HEK293 (cell line): ENCODE measurements at regions not wholly inside any gene's neighbourhood (a gene's known extent, or its start where the extent isn't known, plus 50 kb on each side); places are given as distances from the start of the nearest gene placed in this dataset.
A peak's percentile ranks its signal among the peaks of the same experiment; 100 is the strongest.
"Not testable (repeated sequence)": the region's sequence is repeated elsewhere in the genome, so short reads cannot be mapped to it uniquely, and the experiment has no call there.

Experiments
- CTCF ChIA-PET: fragments of 350-600 bp; formaldehyde crosslinking; extraction: SDS; loops from one replicate; lab custom pipeline; 2021; ENCODE audit warnings: antibody characterized with exemption; lab: Yijun Ruan, JAX
- POLR2A ChIA-PET: fragments of 300-600 bp; formaldehyde crosslinking; extraction: SDS; loops from one replicate; lab custom pipeline; 2020; ENCODE audit warnings: antibody characterized with exemption, inconsistent platforms; lab: Yijun Ruan, JAX
- H3K27ac ChIP-seq: fragments of 200-500 bp; sonication (Bioruptor generic); 2 replicates; pipeline ENCODE4 v1.5.1; 2014; ENCODE audit warnings: low read depth, low read length, control low read depth, inconsistent platforms; ENCODE audit errors: extremely low read depth
- H3K36me3 ChIP-seq, 2 experiments: fragments of 200-500 bp in 1 of 2; sonication (Bioruptor generic) in 1 of 2; 1 replicate in 1 of 2; 2 replicates in 1 of 2; pipeline ENCODE4 v1.5.1; 2014 to 2017; ENCODE audit warnings: inconsistent platforms in 2 of 2, low read length in 2 of 2; ENCODE audit not compliant: control insufficient read depth in 2 of 2, insufficient read depth in 1 of 2
- H3K4me1 ChIP-seq: fragments of 200-500 bp; sonication (Bioruptor generic); 2 replicates; pipeline ENCODE4 v1.5.1; 2014; ENCODE audit warnings: mild to moderate bottlenecking, low read length, inconsistent platforms; ENCODE audit not compliant: control insufficient read depth, insufficient read depth
- H3K4me3 ChIP-seq: 2 replicates; pipeline ENCODE4 v1.5.1; 2011; ENCODE audit warnings: low read depth, mild to moderate bottlenecking, control low read depth, low read length, moderate library complexity
- H3K9me3 ChIP-seq: fragments of 200-500 bp; sonication (Bioruptor generic); 2 replicates; pipeline ENCODE4 v1.5.1; 2014; ENCODE audit warnings: low read depth, low read length, inconsistent platforms; ENCODE audit not compliant: control insufficient read depth, insufficient read depth
- PRDM1 ChIP-seq: fragments of 450-650 bp; formaldehyde crosslinking; IDR thresholded peaks from 2 replicates; pipeline ENCODE4; 2016; ENCODE audit warnings: missing biosample characterization, missing genetic modification characterization
- TF ChIP-seq, protein P1 (sequence below): fragments of 450-650 bp; formaldehyde crosslinking; IDR thresholded peaks from 2 replicates; pipeline ENCODE4 v1.5.1; 2016; ENCODE audit warnings: missing biosample characterization, missing genetic modification characterization, low read depth

DNA sequence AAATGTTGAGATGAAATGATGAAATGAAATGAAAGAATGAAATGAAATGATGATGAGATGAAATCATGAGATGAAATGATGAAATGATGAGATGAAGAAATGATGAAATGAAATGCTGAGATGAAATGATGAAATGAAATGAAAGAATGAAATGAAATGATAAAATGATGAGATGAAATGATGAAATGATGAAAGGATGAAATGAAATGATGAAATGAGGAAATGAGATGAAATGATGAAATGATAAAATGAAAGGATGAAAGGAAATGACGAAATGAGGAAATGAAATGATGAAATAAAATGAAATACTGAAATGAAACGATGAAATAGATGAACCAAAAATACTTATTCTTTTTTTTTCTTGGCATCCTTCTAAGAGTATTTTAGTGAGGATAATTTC, 1349.1 kb downstream of the TP53TG3F start:
- H3K4me1 ChIP-seq, H3K27ac ChIP-seq, H3K36me3 ChIP-seq, POLR2A ChIA-PET, CTCF ChIA-PET, H3K9me3 ChIP-seq, H3K4me3 ChIP-seq: not testable (repeated sequence)
- TF ChIP-seq, protein P1, sequence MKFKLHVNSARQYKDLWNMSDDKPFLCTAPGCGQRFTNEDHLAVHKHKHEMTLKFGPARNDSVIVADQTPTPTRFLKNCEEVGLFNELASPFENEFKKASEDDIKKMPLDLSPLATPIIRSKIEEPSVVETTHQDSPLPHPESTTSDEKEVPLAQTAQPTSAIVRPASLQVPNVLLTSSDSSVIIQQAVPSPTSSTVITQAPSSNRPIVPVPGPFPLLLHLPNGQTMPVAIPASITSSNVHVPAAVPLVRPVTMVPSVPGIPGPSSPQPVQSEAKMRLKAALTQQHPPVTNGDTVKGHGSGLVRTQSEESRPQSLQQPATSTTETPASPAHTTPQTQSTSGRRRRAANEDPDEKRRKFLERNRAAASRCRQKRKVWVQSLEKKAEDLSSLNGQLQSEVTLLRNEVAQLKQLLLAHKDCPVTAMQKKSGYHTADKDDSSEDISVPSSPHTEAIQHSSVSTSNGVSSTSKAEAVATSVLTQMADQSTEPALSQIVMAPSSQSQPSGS, result peak; percentile 20; the same call in 1 of the 2 replicates
- 0 out of 2 replicates have a peak, but pooled peaks have one; percentile 4 for TF ChIP-seq PRDM1
